ENCODE measurements at regions not wholly inside any gene's neighbourhood (a gene's known extent, or its start where the extent isn't known, plus 50 kb on each side); places are given as distances from the start of the nearest gene placed in this dataset.
"Not testable (repeated sequence)": the region's sequence is repeated elsewhere in the genome, so short reads cannot be mapped to it uniquely, and the experiment has no call there.

GRCh38 chr7:142629588-142630260 is 119.5 kb upstream of the PRSS1 start:
- no peak overlapping the region for H3K4me3 ChIP-seq
- in situ Hi-C loops (cut with MboI; ENCODE audit: low pct_unique_long_range_greater_than_20kb in 2 of 9, low sequenced_read_pairs in 9 of 9, unreplicated experiment in 9 of 9), result loop anchor here in 5 of 9 experiments (25.0 kb wide), 2 partner anchors 158 to 583 kb away; partner anchors contain the start of gene TAS2R40 (in 1 of the 5)
- WGBS, 10 experiments, result 13 to 88% (median 76%) methylated on average over 5 to 12 of the region's 15 CpGs
- H3K4me1 ChIP-seq (replicated peaks in 1 of 2), result no peaks in the 10 kb centered on the region
- no peak for ATAC-seq (replicated peaks in 6 of 8)
- H3K27ac ChIP-seq, result no peak overlapping the region

GRCh38 chr7:142628945-142629344 is 120.3 kb upstream of the PRSS1 start:
- no peak for ATAC-seq (replicated peaks in 6 of 8)
- WGBS, 10 experiments, result 44 to 100% (median 76%) methylated on average over 1 of the region's 1 CpG; no CpG with 5 or more reads in 2 of the 10 experiments
- in situ Hi-C loops (cut with MboI; ENCODE audit: low pct_unique_long_range_greater_than_20kb in 2 of 9, low sequenced_read_pairs in 9 of 9, unreplicated experiment in 9 of 9), result loop anchor here in 5 of 9 experiments (25.0 kb wide), 2 partner anchors 158 to 583 kb away; partner anchors contain the start of gene TAS2R40 (in 1 of the 5)
- no peak overlapping the region for H3K27ac ChIP-seq
- H3K4me3 ChIP-seq, result no peak overlapping the region
- H3K4me1 ChIP-seq (replicated peaks in 1 of 2), result no peaks in the 10 kb centered on the region

GRCh38 chr7:142627223-142627622 is 122.0 kb upstream of the PRSS1 start:
- not testable (repeated sequence) for H3K4me3 ChIP-seq; H3K4me1 ChIP-seq (replicated peaks in 1 of 2); H3K27ac ChIP-seq; ATAC-seq (replicated peaks in 6 of 8)
- 48 to 100% (median 80%) methylated on average over 1 to 5 of the region's 11 CpGs; no CpG with 5 or more reads in 5 of the 10 experiments for WGBS, 10 experiments
- in situ Hi-C loops (cut with MboI; ENCODE audit: low pct_unique_long_range_greater_than_20kb in 2 of 9, low sequenced_read_pairs in 9 of 9, unreplicated experiment in 9 of 9), result loop anchor here in 5 of 9 experiments (25.0 kb wide), 2 partner anchors 160 to 585 kb away; partner anchors contain the start of gene TAS2R40 (in 1 of the 5)

GRCh38 chr7:142626420-142627035 is 122.7 kb upstream of the PRSS1 start:
- in situ Hi-C loops (cut with MboI; ENCODE audit: low pct_unique_long_range_greater_than_20kb in 2 of 9, low sequenced_read_pairs in 9 of 9, unreplicated experiment in 9 of 9), result loop anchor here in 5 of 9 experiments (25.0 kb wide), 2 partner anchors 161 to 586 kb away; partner anchors contain the start of gene TAS2R40 (in 1 of the 5)
- Histone ChIP-seq H3K27ac (no peak overlapping the region), H3K4me3 (no peak overlapping the region), H3K4me1 (replicated peaks in 1 of 2) (no peaks in the 10 kb centered on the region)
- 15 to 90% (median 85%) methylated on average over 2 to 6 of the region's 12 CpGs; no CpG with 5 or more reads in 6 of the 10 experiments for WGBS, 10 experiments
- peak in 3 of 8 experiments; percentile 73 to 90 (median 81) for ATAC-seq (replicated peaks in 6 of 8)

GRCh38 chr7:142625216-142625615 is 124.1 kb upstream of the PRSS1 start:
- in situ Hi-C loops (cut with MboI; ENCODE audit: low pct_unique_long_range_greater_than_20kb in 2 of 9, low sequenced_read_pairs in 9 of 9, unreplicated experiment in 9 of 9), result loop anchor here in 5 of 9 experiments (25.0 kb wide), 2 partner anchors 162 to 587 kb away; partner anchors contain the start of gene TAS2R40 (in 1 of the 5)
- not testable (repeated sequence) for H3K27ac ChIP-seq; H3K4me3 ChIP-seq; H3K4me1 ChIP-seq (replicated peaks in 1 of 2); ATAC-seq (replicated peaks in 6 of 8)
- WGBS, 10 experiments, result 53 to 100% (median 88%) methylated on average over 1 to 2 of the region's 2 CpGs; no CpG with 5 or more reads in 4 of the 10 experiments

- no peak overlapping the region for H3K4me3 ChIP-seq
- WGBS, 10 experiments, result 47 to 80% (median 68%) methylated on average over 1 to 6 of the region's 6 CpGs; no CpG with 5 or more reads in 1 of the 10 experiments
- in situ Hi-C loops (cut with MboI; ENCODE audit: low pct_unique_long_range_greater_than_20kb in 2 of 9, low sequenced_read_pairs in 9 of 9, unreplicated experiment in 9 of 9), result loop anchor here in 1 of 9 experiments (25.0 kb wide), 1 partner anchor 167 kb away; no protein-coding TSS in a partner anchor
- no peak for ATAC-seq (replicated peaks in 6 of 8)
- H3K4me1 ChIP-seq (replicated peaks in 1 of 2), result no peaks in the 10 kb centered on the region
- H3K27ac ChIP-seq, result no peak overlapping the region
Measured at GRCh38 chr7:142620402-142620801, 128.9 kb upstream of the PRSS1 start.

- no peak overlapping the region for H3K4me3 ChIP-seq
- WGBS, 10 experiments, result 30 to 100% (median 76%) methylated on average over 1 to 7 of the region's 9 CpGs
- ATAC-seq (replicated peaks in 6 of 8), result no peak
- H3K4me1 ChIP-seq (replicated peaks in 1 of 2), result no peaks in the 10 kb centered on the region
- in situ Hi-C loops (cut with MboI; ENCODE audit: low pct_unique_long_range_greater_than_20kb in 2 of 9, low sequenced_read_pairs in 9 of 9, unreplicated experiment in 9 of 9), result loop anchor here in 1 of 9 experiments (25.0 kb wide), 1 partner anchor 168 kb away; no protein-coding TSS in a partner anchor
- no peak overlapping the region for H3K27ac ChIP-seq
Measured at GRCh38 chr7:142618655-142619351, 130.5 kb upstream of the PRSS1 start.

- no peak overlapping the region for H3K27ac ChIP-seq
- no peak overlapping the region for H3K4me3 ChIP-seq
- in situ Hi-C loops (cut with MboI; ENCODE audit: low pct_unique_long_range_greater_than_20kb in 2 of 9, low sequenced_read_pairs in 9 of 9, unreplicated experiment in 9 of 9), result loop anchor here in 1 of 9 experiments (25.0 kb wide), 1 partner anchor 170 kb away; no protein-coding TSS in a partner anchor
- ATAC-seq (replicated peaks in 6 of 8), result no peak
- H3K4me1 ChIP-seq (replicated peaks in 1 of 2), result no peaks in the 10 kb centered on the region
- WGBS, 10 experiments, result 60 to 92% (median 82%) methylated on average over 1 to 2 of the region's 2 CpGs; no CpG with 5 or more reads in 4 of the 10 experiments
Measured at GRCh38 chr7:142616842-142617241, 132.4 kb upstream of the PRSS1 start.

- in situ Hi-C loops (cut with MboI; ENCODE audit: low pct_unique_long_range_greater_than_20kb in 2 of 9, low sequenced_read_pairs in 9 of 9, unreplicated experiment in 9 of 9), result loop anchor here in 1 of 9 experiments (25.0 kb wide), 1 partner anchor 171 kb away; no protein-coding TSS in a partner anchor
Measured at GRCh38 chr7:142616121-142616643, 133.1 kb upstream of the PRSS1 start.

GRCh38 chr7:142615508-142615907 is 133.8 kb upstream of the PRSS1 start:
- Histone ChIP-seq H3K4me3 (no peak overlapping the region), H3K27ac (no peak overlapping the region), H3K4me1 (replicated peaks in 1 of 2) (no peaks in the 10 kb centered on the region)
- in situ Hi-C loops (cut with MboI; ENCODE audit: low pct_unique_long_range_greater_than_20kb in 2 of 9, low sequenced_read_pairs in 9 of 9, unreplicated experiment in 9 of 9), result loop anchor here in 1 of 9 experiments (25.0 kb wide), 1 partner anchor 172 kb away; no protein-coding TSS in a partner anchor
- ATAC-seq (replicated peaks in 6 of 8), result no peak
- whole genome bisulfite sequencing, 10 experiments, result 0 to 100% (median 80%) methylated on average over 1 to 5 of the region's 5 CpGs; no CpG with 5 or more reads in 1 of the 10 experiments

More at GRCh38 chr7:142616121-142616643, 133.1 kb upstream of the PRSS1 start:
- Histone ChIP-seq H3K27ac (no peak overlapping the region), H3K4me3 (no peak overlapping the region), H3K4me1 (replicated peaks in 1 of 2) (no peaks in the 10 kb centered on the region)
- 43 to 90% (median 81%) methylated on average over 1 to 10 of the region's 11 CpGs; no CpG with 5 or more reads in 1 of the 10 experiments for WGBS, 10 experiments
- no peak for ATAC-seq (replicated peaks in 6 of 8)

GRCh38 chr7:142614116-142614515 is 135.2 kb upstream of the PRSS1 start:
- peak in 2 of 8 experiments; percentile 47 to 58 for ATAC-seq (replicated peaks in 6 of 8)
- Histone ChIP-seq H3K27ac (no peak overlapping the region), H3K4me3 (no peak overlapping the region), H3K4me1 (replicated peaks in 1 of 2) (no peaks in the 10 kb centered on the region)
- 80 to 100% methylated on average over 1 to 2 of the region's 2 CpGs; no CpG with 5 or more reads in 8 of the 10 experiments for WGBS, 10 experiments
- in situ Hi-C loops (cut with MboI; ENCODE audit: low pct_unique_long_range_greater_than_20kb in 2 of 9, low sequenced_read_pairs in 9 of 9, unreplicated experiment in 9 of 9), result loop anchor here in 1 of 9 experiments (25.0 kb wide), 1 partner anchor 173 kb away; no protein-coding TSS in a partner anchor

Measured in motor neuron (in vitro differentiated cells).